ENCODE measurements at regions not wholly inside any gene's neighbourhood (a gene's known extent, or its start where the extent isn't known, plus 50 kb on each side); places are given as distances from the start of the nearest gene placed in this dataset.

DNA sequence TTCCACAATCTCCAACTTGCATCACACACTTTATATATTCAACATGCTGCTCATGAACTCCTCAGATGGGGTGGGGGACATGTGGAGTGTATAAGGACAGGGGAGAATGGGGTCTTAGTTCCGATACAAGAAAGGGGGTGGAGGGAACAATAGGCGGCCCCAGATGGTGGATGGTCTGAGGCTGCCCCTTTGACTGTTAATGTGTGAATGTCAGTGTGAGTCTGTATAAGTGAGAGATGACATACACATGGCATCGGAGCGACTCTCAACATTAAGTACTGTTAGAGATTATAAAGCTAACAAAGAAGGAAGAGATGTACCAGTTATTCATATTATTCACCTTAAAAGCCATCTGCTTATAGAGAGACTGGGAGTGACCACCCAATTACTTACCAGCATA, 193.1 kb downstream of the AXIN2 start:
- POLR2A ChIA-PET, result no interaction called here
- Histone ChIP-seq H3K9me3 (ENCODE audit: control insufficient read depth in 1 of 2, insufficient read depth in 1 of 2, low read length in 2 of 2) (no peaks in the 10 kb centered on the region), H3K27ac (ENCODE audit: low read depth in 1 of 2, low read length in 2 of 2) (no peak overlapping the region), H3K4me3 (ENCODE audit: low read length) (no peak overlapping the region), H3K36me3 (ENCODE audit: insufficient read depth, low read length) (no peaks in the 10 kb centered on the region), H3K27me3 (ENCODE audit: control insufficient read depth in 1 of 2, insufficient read depth in 2 of 2, low read length in 2 of 2) (peaks cover 0 to 3% of the 10 kb centered on the region in 2 experiments), H3K4me1 (ENCODE audit: insufficient read depth, low read length) (peaks cover 9% of the 10 kb centered on the region)
- Mint-ChIP-seq H3K27me3 (peaks cover 17% of the 10 kb centered on the region), H3K4me3 (no peak overlapping the region), H3K9me3 (no peaks in the 10 kb centered on the region), H3K36me3 (ENCODE audit: low read depth) (no peaks in the 10 kb centered on the region), H3K27ac (no peak overlapping the region), H3K4me1 (ENCODE audit: low read depth) (no peaks in the 10 kb centered on the region)
- intact Hi-C loops (cut with DNase I, micrococcal nuclease), result no loop called here
- TF ChIP-seq, protein P1, sequence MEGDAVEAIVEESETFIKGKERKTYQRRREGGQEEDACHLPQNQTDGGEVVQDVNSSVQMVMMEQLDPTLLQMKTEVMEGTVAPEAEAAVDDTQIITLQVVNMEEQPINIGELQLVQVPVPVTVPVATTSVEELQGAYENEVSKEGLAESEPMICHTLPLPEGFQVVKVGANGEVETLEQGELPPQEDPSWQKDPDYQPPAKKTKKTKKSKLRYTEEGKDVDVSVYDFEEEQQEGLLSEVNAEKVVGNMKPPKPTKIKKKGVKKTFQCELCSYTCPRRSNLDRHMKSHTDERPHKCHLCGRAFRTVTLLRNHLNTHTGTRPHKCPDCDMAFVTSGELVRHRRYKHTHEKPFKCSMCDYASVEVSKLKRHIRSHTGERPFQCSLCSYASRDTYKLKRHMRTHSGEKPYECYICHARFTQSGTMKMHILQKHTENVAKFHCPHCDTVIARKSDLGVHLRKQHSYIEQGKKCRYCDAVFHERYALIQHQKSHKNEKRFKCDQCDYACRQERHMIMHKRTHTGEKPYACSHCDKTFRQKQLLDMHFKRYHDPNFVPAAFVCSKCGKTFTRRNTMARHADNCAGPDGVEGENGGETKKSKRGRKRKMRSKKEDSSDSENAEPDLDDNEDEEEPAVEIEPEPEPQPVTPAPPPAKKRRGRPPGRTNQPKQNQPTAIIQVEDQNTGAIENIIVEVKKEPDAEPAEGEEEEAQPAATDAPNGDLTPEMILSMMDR (IDR thresholded peaks at IDR 0.05), result no peak
- ATAC-seq (ENCODE audit: poor library complexity) (no peak), DNase-seq (no peak)
- CTCF ChIA-PET, result no interaction called here

DNA sequence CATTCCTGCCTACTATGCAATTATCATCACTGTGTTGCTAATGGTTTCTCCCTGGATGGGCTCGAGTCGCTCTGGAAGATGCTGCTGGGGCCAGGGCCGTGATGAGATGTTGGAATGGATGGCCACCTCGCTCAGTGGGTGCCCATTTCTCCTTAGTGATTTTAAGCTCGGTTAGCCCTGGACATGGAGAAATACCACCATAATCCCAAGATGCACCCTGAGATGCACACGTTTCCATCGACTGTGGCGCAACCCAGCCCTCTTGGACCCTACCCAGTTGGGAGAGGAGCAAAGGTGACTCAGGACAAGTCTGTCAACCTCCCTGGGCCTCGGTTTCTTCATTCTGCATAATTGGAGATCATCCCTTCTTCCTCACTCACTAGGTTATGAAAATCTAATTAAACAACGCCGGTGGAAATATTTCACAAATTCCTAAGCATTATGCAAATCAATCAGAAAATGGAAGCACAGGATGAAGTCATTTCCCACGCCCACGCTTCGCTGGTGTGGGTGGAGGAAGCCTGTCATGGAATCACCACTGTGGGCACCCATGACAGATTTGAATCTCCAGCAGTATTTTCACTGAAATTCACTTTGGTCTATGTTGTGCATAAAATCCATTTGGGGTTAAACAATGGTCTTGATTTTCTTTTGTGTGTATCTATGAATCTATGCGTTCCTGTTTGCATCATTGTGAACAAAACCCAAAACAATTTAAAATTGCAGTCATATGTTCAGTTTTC, 195.2 kb downstream of the AXIN2 start:
- no peak overlapping the region for H3K27ac ChIP-seq (ENCODE audit: low read depth in 1 of 2, low read length in 2 of 2)
- H3K4me3 ChIP-seq (ENCODE audit: low read length), result no peak overlapping the region
- TF ChIP-seq, protein P1 (IDR thresholded peaks at IDR 0.05), result no peak
- Mint-ChIP-seq H3K4me3 (no peak overlapping the region), H3K9me3 (no peaks in the 10 kb centered on the region), H3K27me3 (peaks cover 14% of the 10 kb centered on the region), H3K27ac (no peak overlapping the region), H3K36me3 (ENCODE audit: low read depth) (no peaks in the 10 kb centered on the region), H3K4me1 (ENCODE audit: low read depth) (no peaks in the 10 kb centered on the region)
- CTCF ChIA-PET, result no interaction called here
- intact Hi-C loops (cut with DNase I, micrococcal nuclease), result no loop called here
- POLR2A ChIA-PET, result no interaction called here
- H3K36me3 ChIP-seq (ENCODE audit: insufficient read depth, low read length), result no peaks in the 10 kb centered on the region
- H3K27me3 ChIP-seq (ENCODE audit: control insufficient read depth in 1 of 2, insufficient read depth in 2 of 2, low read length in 2 of 2), result no peaks in the 10 kb centered on the region
- H3K4me1 ChIP-seq (ENCODE audit: insufficient read depth, low read length), result peaks cover 9% of the 10 kb centered on the region
- H3K9me3 ChIP-seq (ENCODE audit: control insufficient read depth in 1 of 2, insufficient read depth in 1 of 2, low read length in 2 of 2), result no peaks in the 10 kb centered on the region
- DNase-seq (no peak), ATAC-seq (ENCODE audit: poor library complexity) (no peak)

- TF ChIP-seq, protein P1 (IDR thresholded peaks at IDR 0.05), result no peak
- Mint-ChIP-seq H3K36me3 (ENCODE audit: low read depth) (no peaks in the 10 kb centered on the region), H3K27me3 (peaks cover 4% of the 10 kb centered on the region), H3K27ac (no peak overlapping the region), H3K9me3 (no peaks in the 10 kb centered on the region), H3K4me1 (ENCODE audit: low read depth) (no peaks in the 10 kb centered on the region), H3K4me3 (no peak overlapping the region)
- no peaks in the 10 kb centered on the region for H3K9me3 ChIP-seq (ENCODE audit: control insufficient read depth in 1 of 2, insufficient read depth in 1 of 2, low read length in 2 of 2)
- no peaks in the 10 kb centered on the region for H3K27me3 ChIP-seq (ENCODE audit: control insufficient read depth in 1 of 2, insufficient read depth in 2 of 2, low read length in 2 of 2)
- no peak for DNase-seq
- no peak overlapping the region for H3K4me3 ChIP-seq (ENCODE audit: low read length)
- no peaks in the 10 kb centered on the region for H3K36me3 ChIP-seq (ENCODE audit: insufficient read depth, low read length)
- CTCF ChIA-PET, result no interaction called here
- H3K27ac ChIP-seq (ENCODE audit: low read depth in 1 of 2, low read length in 2 of 2), result no peak overlapping the region
- no peaks in the 10 kb centered on the region for H3K4me1 ChIP-seq (ENCODE audit: insufficient read depth, low read length)
- intact Hi-C loops (cut with DNase I, micrococcal nuclease), result no loop called here
- no peak for ATAC-seq (ENCODE audit: poor library complexity)
- POLR2A ChIA-PET, result interaction anchor here (0.5 kb wide), 1 partner anchor 513 kb away, joined by 4 read pairs; no protein-coding TSS in a partner anchor
Measured at GRCh38 chr17:65365169-65365568, 196.3 kb downstream of the AXIN2 start.
